Right cardiac atrium (tissue), 5 donors: ENCODE measurements at regions not wholly inside any gene's neighbourhood (a gene's known extent, or its start where the extent isn't known, plus 50 kb on each side); places are given as distances from the start of the nearest gene placed in this dataset.
"Not testable (repeated sequence)": the region's sequence is repeated elsewhere in the genome, so short reads cannot be mapped to it uniquely, and the experiment has no call there.

ENCODE experiments used
- ATAC-seq, 2 donors: fragments of 200-7000 bp; cut with Tn5 transposase; one replicate each; pipeline versions ENCODE4 v1.8.0 to v1.9.1; 2020; ENCODE audit warnings: moderate library complexity in 2 of 2, mild to moderate bottlenecking in 1 of 2
- DNase-seq, 3 donors: peaks; one replicate each; pipeline ENCODE4 v3.0.0-alpha.2; 2020
- H3K27ac ChIP-seq: one replicate; pipeline ENCODE4 v1.5.1; 2013; ENCODE audit warnings: mild to moderate bottlenecking, low read length, control low read depth, moderate library complexity
- H3K27me3 ChIP-seq: one replicate; pipeline ENCODE4 v1.6.1; 2013; ENCODE audit not compliant: control insufficient read depth, insufficient read depth
- H3K4me1 ChIP-seq: one replicate; pipeline ENCODE4 v1.6.1; 2013; ENCODE audit warnings: low read length; ENCODE audit not compliant: control insufficient read depth, insufficient read depth
- H3K4me3 ChIP-seq: one replicate; pipeline ENCODE4 v1.5.1; 2013; ENCODE audit warnings: low read length, control low read depth
- H3K9me3 ChIP-seq: one replicate; pipeline ENCODE4 v1.6.1; 2013; ENCODE audit warnings: low read length; ENCODE audit not compliant: control insufficient read depth
- WGBS: extraction: QIAGEN DNeasy Blood & Tissue Kit; methylation state at CpG from one replicate; pipeline ENCODE4 v1.1.7; 2013; 5-methylcytosine and 5-hydroxymethylcytosine counted together
- intact Hi-C, 4 donors: fragments of 100-400 bp; cut with DNase I; formaldehyde crosslinking; loops; one replicate each; pipeline versions ENCODE4 v1.11.0 to v1.14.0; 2022 to 2023
- donor health status: healthy with polysubstance abuse.
- donor health status: DM: no; HTN: yes; CAD: no.
- donor health status: DM: no; HTN: no; CAD: no.
- donor health status: DM: no; HTN: yes; CAD: no; lungs with severe emphysema.
- donor health status: DM: yes; HTN: yes; CAD: no.

DNA sequence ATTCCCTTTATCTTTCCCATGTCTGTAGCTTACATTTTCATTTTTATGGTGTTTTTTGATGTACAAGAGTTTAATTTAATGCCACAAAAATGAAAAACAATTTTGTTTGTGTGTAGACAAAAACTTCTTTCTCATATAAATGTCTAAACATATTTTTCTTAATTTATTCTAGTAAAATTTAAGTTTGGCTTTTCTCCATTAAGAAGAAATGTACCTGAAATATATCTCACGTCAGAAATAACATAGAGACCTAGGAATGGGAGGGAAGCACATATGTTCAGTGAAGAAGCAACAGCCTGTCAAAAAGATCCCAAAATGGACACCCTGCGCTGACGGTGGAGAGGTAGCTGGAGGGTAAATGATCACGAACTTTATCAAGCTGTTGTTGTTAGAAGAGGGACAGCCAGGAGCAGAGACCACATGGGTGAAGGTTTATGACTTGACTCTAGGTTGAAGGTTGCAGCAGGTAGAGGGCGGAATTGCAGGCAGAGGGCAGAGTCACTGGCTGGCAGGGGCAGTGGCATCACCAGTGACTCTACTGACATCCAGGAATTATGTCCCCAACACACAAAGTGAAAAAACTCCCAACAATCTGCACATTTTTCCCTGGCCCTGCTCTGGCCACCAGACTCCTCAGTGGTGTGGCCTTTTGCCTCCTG lies 225.9 kb upstream of the PRSS58 start:
- DNase-seq (no peak), ATAC-seq (no peak)
- Histone ChIP-seq H3K9me3 (no peaks in the 10 kb centered on the region), H3K4me1 (no peaks in the 10 kb centered on the region), H3K4me3 (no peak overlapping the region), H3K27me3 (no peaks in the 10 kb centered on the region), H3K27ac (no peak overlapping the region)
- intact Hi-C loops: no loop called here
- WGBS: 69% methylated on average over 5 of the region's 5 CpGs

- H3K9me3 ChIP-seq: no peaks in the 10 kb centered on the region
- H3K27me3 ChIP-seq: no peaks in the 10 kb centered on the region
- ATAC-seq (peak; percentile 56 to 69), DNase-seq (peak in 2 of 3 donors; percentile 31 to 74)
- H3K27ac ChIP-seq: no peak overlapping the region
- H3K4me1 ChIP-seq: no peaks in the 10 kb centered on the region
- 54% methylated on average over 9 of the region's 9 CpGs for WGBS
- intact Hi-C loops: no loop called here
- no peak overlapping the region for H3K4me3 ChIP-seq
Observed at GRCh38 chr7:142482891-142483658, 225.2 kb upstream of the PRSS58 start.

GRCh38 chr7:142481548-142481947 lies 223.7 kb upstream of the PRSS58 start:
- H3K27ac ChIP-seq: no peak overlapping the region
- H3K4me3 ChIP-seq: no peak overlapping the region
- no peak for DNase-seq
- intact Hi-C loops: no loop called here
- no peaks in the 10 kb centered on the region for H3K4me1 ChIP-seq
- ATAC-seq: no peak
- H3K27me3 ChIP-seq: no peaks in the 10 kb centered on the region
- WGBS: 33% methylated on average over 2 of the region's 2 CpGs
- H3K9me3 ChIP-seq: no peaks in the 10 kb centered on the region

- 32% methylated on average over 9 of the region's 9 CpGs for WGBS
- no peaks in the 10 kb centered on the region for H3K27me3 ChIP-seq
- intact Hi-C loops: no loop called here
- H3K27ac ChIP-seq: no peak overlapping the region
- no peak for DNase-seq
- H3K4me3 ChIP-seq: no peak overlapping the region
- H3K4me1 ChIP-seq: no peaks in the 10 kb centered on the region
- H3K9me3 ChIP-seq: no peaks in the 10 kb centered on the region
- ATAC-seq: peak; percentile 68 to 69
Observed at GRCh38 chr7:142478479-142479220, 220.8 kb upstream of the PRSS58 start.

GRCh38 chr7:142477801-142478200 lies 219.9 kb upstream of the PRSS58 start:
- ATAC-seq, H3K4me1 ChIP-seq, H3K27me3 ChIP-seq, H3K27ac ChIP-seq, H3K9me3 ChIP-seq, H3K4me3 ChIP-seq, intact Hi-C loops, DNase-seq: not testable (repeated sequence)
- WGBS: 68% methylated on average over 5 of the region's 5 CpGs

GRCh38 chr7:142477079-142477651 lies 219.3 kb upstream of the PRSS58 start:
- peaks cover 2% of the 10 kb centered on the region for H3K27me3 ChIP-seq
- DNase-seq (no peak), ATAC-seq (no peak)
- H3K9me3 ChIP-seq: no peaks in the 10 kb centered on the region
- intact Hi-C loops: no loop called here
- H3K27ac ChIP-seq: no peak overlapping the region
- no peak overlapping the region for H3K4me3 ChIP-seq
- WGBS: 70% methylated on average over 3 of the region's 3 CpGs
- no peaks in the 10 kb centered on the region for H3K4me1 ChIP-seq

DNA sequence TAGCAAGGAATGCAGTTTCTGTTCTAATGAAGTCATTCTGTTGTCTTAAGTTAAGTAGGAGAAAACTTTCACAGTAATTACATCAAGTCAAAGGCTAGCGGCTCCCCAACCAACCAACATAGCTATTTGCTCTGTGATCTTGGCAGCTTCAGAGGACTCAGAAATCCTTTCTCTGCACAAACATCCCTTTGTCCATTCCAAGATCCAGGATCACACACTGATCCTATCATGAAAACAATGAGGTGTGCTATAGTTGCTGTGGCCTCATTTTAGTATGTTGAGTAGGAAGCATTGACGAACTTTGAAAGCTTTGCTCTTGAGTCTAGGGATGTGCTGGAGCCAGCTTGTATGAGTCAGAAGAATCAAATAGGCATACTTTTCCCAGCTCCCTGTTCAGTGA lies 218.2 kb upstream of the PRSS58 start:
- WGBS: 83% methylated on average over 2 of the region's 2 CpGs
- H3K9me3 ChIP-seq: no peaks in the 10 kb centered on the region
- DNase-seq: no peak
- no peak overlapping the region for H3K27ac ChIP-seq
- intact Hi-C loops: no loop called here
- ATAC-seq: no peak
- H3K4me1 ChIP-seq: no peaks in the 10 kb centered on the region
- H3K27me3 ChIP-seq: peaks cover 2% of the 10 kb centered on the region
- H3K4me3 ChIP-seq: no peak overlapping the region

GRCh38 chr7:142471820-142472219 lies 214.0 kb upstream of the PRSS58 start:
- Histone ChIP-seq H3K27me3 (peaks cover 2% of the 10 kb centered on the region), H3K4me1 (no peaks in the 10 kb centered on the region), H3K27ac (no peak overlapping the region), H3K9me3 (no peaks in the 10 kb centered on the region), H3K4me3 (no peak overlapping the region)
- no peak for DNase-seq
- intact Hi-C loops: no loop called here
- no peak for ATAC-seq
- 0% methylated on average over 1 of the region's 1 CpG for WGBS

DNA sequence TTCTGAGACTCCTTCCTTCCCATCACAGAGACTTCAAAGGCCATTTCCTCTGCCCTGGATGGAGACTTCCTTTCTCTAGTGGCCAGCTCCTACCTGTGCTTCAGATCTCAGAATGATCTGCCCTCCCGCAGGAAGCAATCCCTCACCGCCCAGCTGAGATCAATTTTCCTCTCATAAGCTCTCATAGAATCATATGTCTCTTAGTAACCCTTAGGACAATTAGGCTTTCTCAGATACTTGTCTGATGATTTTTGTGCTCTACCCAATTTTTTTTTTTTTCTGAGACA lies 212.6 kb upstream of the PRSS58 start:
- ATAC-seq (no peak), DNase-seq (no peak)
- WGBS: 78% methylated on average over 2 of the region's 2 CpGs
- H3K27me3 ChIP-seq: peaks cover 2% of the 10 kb centered on the region
- no peak overlapping the region for H3K27ac ChIP-seq
- intact Hi-C loops: no loop called here
- peaks cover 2% of the 10 kb centered on the region for H3K4me1 ChIP-seq
- no peaks in the 10 kb centered on the region for H3K9me3 ChIP-seq
- H3K4me3 ChIP-seq: no peak overlapping the region

DNA sequence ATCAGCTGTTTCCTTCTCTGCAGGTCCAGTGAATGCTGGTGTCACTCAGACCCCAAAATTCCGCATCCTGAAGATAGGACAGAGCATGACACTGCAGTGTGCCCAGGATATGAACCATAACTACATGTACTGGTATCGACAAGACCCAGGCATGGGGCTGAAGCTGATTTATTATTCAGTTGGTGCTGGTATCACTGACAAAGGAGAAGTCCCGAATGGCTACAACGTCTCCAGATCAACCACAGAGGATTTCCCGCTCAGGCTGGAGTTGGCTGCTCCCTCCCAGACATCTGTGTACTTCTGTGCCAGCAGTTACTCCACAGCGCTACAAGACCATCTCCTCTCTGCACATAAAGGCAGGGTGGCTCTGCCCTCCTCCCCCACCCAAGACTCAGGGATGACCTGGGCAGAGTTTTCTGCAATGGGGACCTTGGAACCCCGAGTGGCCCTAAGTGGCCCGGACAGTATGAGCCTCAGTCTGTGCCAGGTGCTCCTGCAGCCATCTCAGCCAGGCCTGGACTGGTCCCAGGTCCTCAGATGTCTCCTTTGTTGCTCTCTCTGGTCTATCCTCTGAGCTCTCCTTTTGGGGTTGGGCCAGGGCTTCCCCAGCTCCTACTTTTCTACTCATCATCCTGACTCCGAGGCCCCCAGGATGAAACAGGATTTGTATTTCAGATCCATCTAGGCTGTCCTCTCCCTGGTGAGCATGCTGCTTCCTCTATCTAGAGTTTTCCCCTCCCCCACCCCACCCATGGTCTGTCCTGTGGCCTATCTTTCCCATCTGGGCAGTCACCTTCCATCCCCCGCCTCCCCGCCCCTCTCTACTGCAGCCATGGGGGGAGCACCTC lies 212.1 kb upstream of the PRSS58 start:
- DNase-seq (no peak), ATAC-seq (no peak)
- Histone ChIP-seq H3K9me3 (no peaks in the 10 kb centered on the region), H3K27ac (no peak overlapping the region), H3K4me1 (peaks cover 2% of the 10 kb centered on the region), H3K4me3 (no peak overlapping the region), H3K27me3 (peaks cover 2% of the 10 kb centered on the region)
- intact Hi-C loops: no loop called here
- WGBS: 80% methylated on average over 11 of the region's 11 CpGs
